HepG2 (cell line): ENCODE measurements at regions not wholly inside any gene's neighbourhood (a gene's known extent, or its start where the extent isn't known, plus 50 kb on each side); places are given as distances from the start of the nearest gene placed in this dataset.

Experiments
- FOXA3 ChIP-seq: IDR thresholded peaks from 2 replicates; pipeline ENCODE4 v1.6.1; 2016; ENCODE audit warnings: missing genetic modification reagents, missing compliant biosample characterization
- HDAC6 ChIP-seq: fragments of 200-600 bp; sonication (generic); IDR thresholded peaks from 2 replicates; pipeline ENCODE4 v1.7.0; 2017; ENCODE audit warnings: mild to moderate bottlenecking, antibody characterized with exemption, low read length, low read depth
- MTA1 ChIP-seq: sonication (generic); formaldehyde crosslinking; IDR thresholded peaks from 2 replicates; pipeline ENCODE4 v1.4.0; 2020; ENCODE audit warnings: missing genetic modification reagents, mild to moderate bottlenecking, borderline replicate concordance
- NFE2L2 ChIP-seq: fragments of 150-350 bp; IDR thresholded peaks from 2 replicates; pipeline ENCODE4 v1.6.1; 2014; ENCODE audit warnings: low read length
- NFKBIZ ChIP-seq: IDR thresholded peaks from 2 replicates; pipeline ENCODE4 v1.6.1; 2018; ENCODE audit warnings: missing genetic modification reagents, missing compliant biosample characterization
- ONECUT2 ChIP-seq: sonication (generic); formaldehyde crosslinking; IDR thresholded peaks from 2 replicates; pipeline ENCODE4 v1.4.0; 2020; ENCODE audit warnings: missing genetic modification reagents
- PLRG1 ChIP-seq: fragments of 450-650 bp; conservative IDR thresholded peaks from 2 replicates; pipeline ENCODE4 v1.6.1; 2016
- POLR2G ChIP-seq: fragments of 200-400 bp; formaldehyde crosslinking; IDR thresholded peaks from 2 replicates; pipeline ENCODE4 v1.6.1; 2018; ENCODE audit warnings: mild to moderate bottlenecking, low read depth, low read length, moderate library complexity
- RBAK ChIP-seq: sonication (generic); formaldehyde crosslinking; IDR thresholded peaks from 2 replicates; pipeline ENCODE4 v1.5.1; 2020; ENCODE audit warnings: mild to moderate bottlenecking, missing genetic modification reagents
- SALL1 ChIP-seq: sonication (generic); formaldehyde crosslinking; IDR thresholded peaks from 2 replicates; pipeline ENCODE4 v1.8.0; 2022; ENCODE audit warnings: mild to moderate bottlenecking, missing genetic modification reagents
- TEF ChIP-seq: sonication (generic); formaldehyde crosslinking; IDR thresholded peaks from 2 replicates; pipeline ENCODE4 v1.5.0; 2020; ENCODE audit warnings: missing genetic modification reagents
- TFDP2 ChIP-seq: sonication (generic); formaldehyde crosslinking; IDR thresholded peaks from 2 replicates; pipeline ENCODE4 v1.4.0; 2020; ENCODE audit warnings: missing genetic modification reagents
- U2AF1 ChIP-seq: fragments of 200-400 bp; formaldehyde crosslinking; optimal IDR thresholded peaks from 2 replicates; pipeline ENCODE3; 2017; ENCODE audit warnings: mild to moderate bottlenecking, low read depth, low read length
- ZFP36 ChIP-seq: fragments of 150-350 bp; IDR thresholded peaks from 2 replicates; pipeline ENCODE4 v1.6.1; 2018; ENCODE audit warnings: borderline replicate concordance, low read length, low read depth; ENCODE audit not compliant: partially characterized antibody
- ZFP62 ChIP-seq: sonication (generic); formaldehyde crosslinking; IDR thresholded peaks from 2 replicates; pipeline ENCODE4 v1.4.0; 2020; ENCODE audit warnings: missing genetic modification reagents
- ZFP91 ChIP-seq: sonication (generic); formaldehyde crosslinking; IDR thresholded peaks from 2 replicates; pipeline ENCODE4 v1.9.0; 2022; ENCODE audit warnings: missing genetic modification reagents, mild to moderate bottlenecking, borderline replicate concordance
- ZNF225 ChIP-seq: sonication (generic); formaldehyde crosslinking; IDR thresholded peaks from 2 replicates; pipeline ENCODE4 v1.4.0; 2020; ENCODE audit warnings: mild to moderate bottlenecking, missing genetic modification reagents
- ZNF263 ChIP-seq: sonication (generic); formaldehyde crosslinking; IDR thresholded peaks from 2 replicates; pipeline ENCODE4 v1.4.0; 2020; ENCODE audit warnings: missing genetic modification reagents
- ZNF562 ChIP-seq: sonication (generic); formaldehyde crosslinking; IDR thresholded peaks from 2 replicates; pipeline ENCODE4 v1.8.0; 2022; ENCODE audit warnings: missing genetic modification reagents, borderline replicate concordance
- ZNF564 ChIP-seq: sonication (generic); formaldehyde crosslinking; IDR thresholded peaks from 2 replicates; pipeline ENCODE4 v1.8.1; 2023; ENCODE audit warnings: mild to moderate bottlenecking, missing genetic modification reagents
- ZNF678 ChIP-seq: sonication (generic); formaldehyde crosslinking; IDR thresholded peaks from 2 replicates; pipeline ENCODE4 v1.4.0; 2020; ENCODE audit warnings: mild to moderate bottlenecking, missing genetic modification reagents
- ZNF839 ChIP-seq: sonication (generic); formaldehyde crosslinking; IDR thresholded peaks from 2 replicates; pipeline ENCODE4 v1.4.0; 2020; ENCODE audit warnings: missing genetic modification reagents, mild to moderate bottlenecking, borderline replicate concordance
- ZNF841 ChIP-seq: sonication (generic); formaldehyde crosslinking; IDR thresholded peaks from 2 replicates; pipeline ENCODE4 v1.8.1; 2023; ENCODE audit warnings: missing genetic modification reagents, borderline replicate concordance
- TF ChIP-seq, protein P1 (sequence below): sonication (generic); formaldehyde crosslinking; IDR thresholded peaks from 2 replicates; pipeline ENCODE4 v1.5.0; 2020; ENCODE audit warnings: missing genetic modification reagents, mild to moderate bottlenecking, borderline replicate concordance
- TF ChIP-seq, protein P2 (sequence below): fragments of 450-650 bp; IDR thresholded peaks from 2 replicates; pipeline ENCODE4 v1.6.1; 2017; ENCODE audit warnings: mild to moderate bottlenecking

DNA sequence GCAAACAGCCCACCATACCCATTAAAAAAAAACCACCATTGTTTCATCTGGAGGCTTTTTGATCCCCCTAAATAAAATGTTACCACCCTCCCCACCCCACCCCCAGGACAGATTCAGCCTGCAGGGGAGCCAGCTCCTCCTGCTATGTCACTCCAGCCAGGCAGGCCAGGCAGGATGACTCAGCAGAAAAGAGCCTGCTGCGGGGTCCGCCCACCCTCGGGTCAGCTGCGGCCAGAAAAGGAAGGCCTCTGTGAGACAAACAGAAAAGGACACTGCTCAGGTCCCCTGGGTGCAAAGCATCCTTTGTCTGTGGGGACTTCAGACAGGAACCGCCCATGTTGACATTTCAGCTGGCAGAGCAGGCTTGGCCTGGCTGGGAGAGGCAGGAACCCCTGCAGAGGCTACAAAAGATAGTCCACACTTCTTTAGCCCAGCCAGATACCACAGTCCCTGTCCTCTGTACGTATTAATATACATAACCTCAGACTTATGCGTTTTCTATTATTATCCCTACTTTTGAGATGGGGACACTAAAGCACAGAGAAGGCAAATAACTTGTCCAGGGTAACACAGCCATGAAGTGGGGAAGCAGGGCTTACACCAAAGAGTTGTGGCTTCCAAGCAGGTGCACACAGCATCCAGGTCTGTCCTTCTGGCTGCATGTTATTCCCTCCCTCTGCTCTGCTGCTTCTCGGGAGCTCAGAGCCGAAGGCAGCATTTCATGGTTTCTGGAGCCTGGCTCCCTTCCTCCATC, 147.7 kb downstream of the CPEB2 start (continued):
- TF ChIP-seq RBAK (CRISPR knock-in tag): no peak
- no peak for TF ChIP-seq NFKBIZ
- TF ChIP-seq NFE2L2: peak; percentile 100
- TF ChIP-seq ONECUT2 (CRISPR knock-in tag): no peak
- TF ChIP-seq HDAC6: no peak
- no peak for TF ChIP-seq ZNF225 (CRISPR knock-in tag)
- TF ChIP-seq MTA1: peak; percentile 55; the same call in 1 of the 2 replicates
- TF ChIP-seq ZNF841: no peak
- no peak for TF ChIP-seq ZFP36
- peak; percentile 74 for TF ChIP-seq SALL1 (CRISPR knock-in tag)
- TF ChIP-seq ZNF263 (CRISPR knock-in tag): no peak
- no peak for TF ChIP-seq ZNF562
- no peak for TF ChIP-seq TEF (CRISPR knock-in tag)
- no peak for TF ChIP-seq ZFP62 (CRISPR knock-in tag)
- TF ChIP-seq, protein P1, sequence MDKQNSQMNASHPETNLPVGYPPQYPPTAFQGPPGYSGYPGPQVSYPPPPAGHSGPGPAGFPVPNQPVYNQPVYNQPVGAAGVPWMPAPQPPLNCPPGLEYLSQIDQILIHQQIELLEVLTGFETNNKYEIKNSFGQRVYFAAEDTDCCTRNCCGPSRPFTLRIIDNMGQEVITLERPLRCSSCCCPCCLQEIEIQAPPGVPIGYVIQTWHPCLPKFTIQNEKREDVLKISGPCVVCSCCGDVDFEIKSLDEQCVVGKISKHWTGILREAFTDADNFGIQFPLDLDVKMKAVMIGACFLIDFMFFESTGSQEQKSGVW (CRISPR knock-in tag): no peak
- TF ChIP-seq ZNF678 (CRISPR knock-in tag): no peak
- no peak for TF ChIP-seq TFDP2 (CRISPR knock-in tag)
- TF ChIP-seq ZNF564: peak; percentile 37; the same call in 1 of the 2 replicates
- no peak; the same call in 1 of the 2 replicates for TF ChIP-seq ZFP91
- no peak for TF ChIP-seq ZNF839 (CRISPR knock-in tag)
- no peak for TF ChIP-seq U2AF1
- TF ChIP-seq, protein P2, sequence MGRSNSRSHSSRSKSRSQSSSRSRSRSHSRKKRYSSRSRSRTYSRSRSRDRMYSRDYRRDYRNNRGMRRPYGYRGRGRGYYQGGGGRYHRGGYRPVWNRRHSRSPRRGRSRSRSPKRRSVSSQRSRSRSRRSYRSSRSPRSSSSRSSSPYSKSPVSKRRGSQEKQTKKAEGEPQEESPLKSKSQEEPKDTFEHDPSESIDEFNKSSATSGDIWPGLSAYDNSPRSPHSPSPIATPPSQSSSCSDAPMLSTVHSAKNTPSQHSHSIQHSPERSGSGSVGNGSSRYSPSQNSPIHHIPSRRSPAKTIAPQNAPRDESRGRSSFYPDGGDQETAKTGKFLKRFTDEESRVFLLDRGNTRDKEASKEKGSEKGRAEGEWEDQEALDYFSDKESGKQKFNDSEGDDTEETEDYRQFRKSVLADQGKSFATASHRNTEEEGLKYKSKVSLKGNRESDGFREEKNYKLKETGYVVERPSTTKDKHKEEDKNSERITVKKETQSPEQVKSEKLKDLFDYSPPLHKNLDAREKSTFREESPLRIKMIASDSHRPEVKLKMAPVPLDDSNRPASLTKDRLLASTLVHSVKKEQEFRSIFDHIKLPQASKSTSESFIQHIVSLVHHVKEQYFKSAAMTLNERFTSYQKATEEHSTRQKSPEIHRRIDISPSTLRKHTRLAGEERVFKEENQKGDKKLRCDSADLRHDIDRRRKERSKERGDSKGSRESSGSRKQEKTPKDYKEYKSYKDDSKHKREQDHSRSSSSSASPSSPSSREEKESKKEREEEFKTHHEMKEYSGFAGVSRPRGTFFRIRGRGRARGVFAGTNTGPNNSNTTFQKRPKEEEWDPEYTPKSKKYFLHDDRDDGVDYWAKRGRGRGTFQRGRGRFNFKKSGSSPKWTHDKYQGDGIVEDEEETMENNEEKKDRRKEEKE: no peak
- 0 out of 2 replicates have a peak, but pooled peaks have one; percentile 39 for TF ChIP-seq POLR2G
- TF ChIP-seq PLRG1: no peak
- peak; percentile 96 for TF ChIP-seq FOXA3 (CRISPR knock-in tag)
